Neural crest cell (in vitro differentiated cells): ENCODE measurements at regions not wholly inside any gene's neighbourhood (a gene's known extent, or its start where the extent isn't known, plus 50 kb on each side); places are given as distances from the start of the nearest gene placed in this dataset.
"Not testable (repeated sequence)": the region's sequence is repeated elsewhere in the genome, so short reads cannot be mapped to it uniquely, and the experiment has no call there.

Source experiments
- DNase-seq: peaks from one replicate; pipeline ENCODE4 v3.0.0; 2021; ENCODE audit warnings: low read depth, mixed read lengths, low spot score
- H3K27ac Mint-ChIP-seq: one replicate; pipeline ENCODE4 v1.8.0; 2021; ENCODE audit warnings: mild to moderate bottlenecking, mixed read lengths; ENCODE audit not compliant: unreplicated experiment
- H3K27me3 Mint-ChIP-seq: 2 replicates; pipeline ENCODE4 v1.8.0; 2021; ENCODE audit warnings: low read depth, mild to moderate bottlenecking, mixed read lengths
- H3K36me3 Mint-ChIP-seq: 2 replicates; pipeline ENCODE4 v1.8.0; 2021; ENCODE audit warnings: low read depth, mild to moderate bottlenecking, mixed read lengths
- H3K4me1 Mint-ChIP-seq: 2 replicates; pipeline ENCODE4 v1.8.0; 2021; ENCODE audit warnings: mixed read lengths
- H3K4me3 Mint-ChIP-seq: one replicate; pipeline ENCODE4 v1.8.0; 2021; ENCODE audit warnings: mild to moderate bottlenecking, mixed read lengths
- H3K9me3 Mint-ChIP-seq: 2 replicates; pipeline ENCODE4 v1.8.0; 2021; ENCODE audit warnings: mixed read lengths
- CTCF ChIP-seq: fragments of 200-600 bp; sonication (generic); conservative IDR thresholded peaks from 2 replicates; pipeline ENCODE4 v1.5.0; 2021; ENCODE audit warnings: antibody characterized with exemption, mild to moderate bottlenecking

GRCh38 chr9:1173993-1174392 lies 123.8 kb downstream of the DMRT2 start:
- no peak for DNase-seq
- TF ChIP-seq CTCF, result no peak
- peaks cover 23% of the 10 kb centered on the region for H3K9me3 Mint-ChIP-seq
- no peak overlapping the region for H3K27ac Mint-ChIP-seq
- peaks cover 5% of the 10 kb centered on the region for H3K36me3 Mint-ChIP-seq
- no peaks in the 10 kb centered on the region for H3K4me1 Mint-ChIP-seq
- H3K4me3 Mint-ChIP-seq, result no peak overlapping the region
- H3K27me3 Mint-ChIP-seq, result no peaks in the 10 kb centered on the region

- DNase-seq, result no peak
- Mint-ChIP-seq H3K9me3 (peaks cover 21% of the 10 kb centered on the region), H3K4me3 (no peak overlapping the region), H3K36me3 (peaks cover 5% of the 10 kb centered on the region), H3K27ac (no peak overlapping the region), H3K4me1 (no peaks in the 10 kb centered on the region), H3K27me3 (no peaks in the 10 kb centered on the region)
- no peak for TF ChIP-seq CTCF
These were observed 129.2 kb downstream of the DMRT2 start for GRCh38 chr9:1179366-1179765.

GRCh38 chr9:1184146-1184545 lies 134.0 kb downstream of the DMRT2 start:
- no peaks in the 10 kb centered on the region for H3K27me3 Mint-ChIP-seq
- no peaks in the 10 kb centered on the region for H3K4me1 Mint-ChIP-seq
- DNase-seq, result no peak
- H3K36me3 Mint-ChIP-seq, result peaks cover 3% of the 10 kb centered on the region
- no peak for TF ChIP-seq CTCF
- peaks cover 14% of the 10 kb centered on the region for H3K9me3 Mint-ChIP-seq
- H3K27ac Mint-ChIP-seq, result no peak overlapping the region
- no peak overlapping the region for H3K4me3 Mint-ChIP-seq

GRCh38 chr9:1187137-1187536 lies 137.0 kb downstream of the DMRT2 start:
- H3K27ac Mint-ChIP-seq, H3K36me3 Mint-ChIP-seq, DNase-seq, H3K27me3 Mint-ChIP-seq, H3K4me3 Mint-ChIP-seq, H3K4me1 Mint-ChIP-seq: not testable (repeated sequence)
- H3K9me3 Mint-ChIP-seq, result peaks cover 12% of the 10 kb centered on the region

GRCh38 chr9:1195636-1196035 lies 145.5 kb downstream of the DMRT2 start:
- H3K4me1 Mint-ChIP-seq, H3K27me3 Mint-ChIP-seq, H3K27ac Mint-ChIP-seq, H3K4me3 Mint-ChIP-seq, DNase-seq, H3K36me3 Mint-ChIP-seq: not testable (repeated sequence)
- peaks cover 11% of the 10 kb centered on the region for H3K9me3 Mint-ChIP-seq

GRCh38 chr9:1198085-1198484 lies 147.9 kb downstream of the DMRT2 start:
- Mint-ChIP-seq H3K4me3 (no peak overlapping the region), H3K9me3 (peaks cover 13% of the 10 kb centered on the region), H3K4me1 (no peaks in the 10 kb centered on the region), H3K36me3 (peaks cover under 1% of the 10 kb centered on the region), H3K27ac (no peak overlapping the region), H3K27me3 (no peaks in the 10 kb centered on the region)
- no peak for TF ChIP-seq CTCF
- DNase-seq, result no peak

GRCh38 chr9:1200847-1201251 lies 150.7 kb downstream of the DMRT2 start:
- no peak overlapping the region for H3K4me3 Mint-ChIP-seq
- H3K4me1 Mint-ChIP-seq, result no peaks in the 10 kb centered on the region
- DNase-seq, result no peak
- peaks cover 12% of the 10 kb centered on the region for H3K9me3 Mint-ChIP-seq
- H3K36me3 Mint-ChIP-seq, result no peaks in the 10 kb centered on the region
- H3K27me3 Mint-ChIP-seq, result no peaks in the 10 kb centered on the region
- TF ChIP-seq CTCF, result no peak
- H3K27ac Mint-ChIP-seq, result no peak overlapping the region
